SHP77 (cell line): ENCODE measurements at regions not wholly inside any gene's neighbourhood (a gene's known extent, or its start where the extent isn't known, plus 50 kb on each side); places are given as distances from the start of the nearest gene placed in this dataset.

Source experiments
- DNase-seq, 2 experiments: peaks; one replicate each; lab custom pipeline; 2025; lab: John Stamatoyannopoulos, UW

- no peak for DNase-seq
Observed at GRCh38 chr5:61263561-61264272, 68.3 kb upstream of the ZSWIM6 start.

GRCh38 chr5:61264273-61264661, 67.8 kb upstream of the ZSWIM6 start:
- no peak for DNase-seq

GRCh38 chr5:61267116-61267515, 64.9 kb upstream of the ZSWIM6 start:
- no peak for DNase-seq

GRCh38 chr5:61268871-61269270, 63.2 kb upstream of the ZSWIM6 start:
- DNase-seq = no peak

- no peak for DNase-seq
Observed at GRCh38 chr5:61270510-61271165, 61.4 kb upstream of the ZSWIM6 start.

- DNase-seq = no peak
Observed at GRCh38 chr5:61272688-61273087, 59.4 kb upstream of the ZSWIM6 start.

- DNase-seq = no peak
Observed at GRCh38 chr5:61273279-61273975, 58.6 kb upstream of the ZSWIM6 start.

GRCh38 chr5:61274511-61274911, 57.5 kb upstream of the ZSWIM6 start:
- no peak for DNase-seq

- DNase-seq = no peak
Observed at GRCh38 chr5:61275841-61276240, 56.2 kb upstream of the ZSWIM6 start.

GRCh38 chr5:61277190-61277589, 54.9 kb upstream of the ZSWIM6 start:
- DNase-seq = peak in 1 of 2 experiments; percentile 12

GRCh38 chr5:61277781-61278180, 54.3 kb upstream of the ZSWIM6 start:
- DNase-seq = no peak

- DNase-seq = no peak
Observed at GRCh38 chr5:61279725-61280124, 52.3 kb upstream of the ZSWIM6 start.

- peak; percentile 18 to 56 for DNase-seq
Observed at GRCh38 chr5:61280205-61280604, 51.9 kb upstream of the ZSWIM6 start.

GRCh38 chr5:61280761-61281427, 51.2 kb upstream of the ZSWIM6 start:
- peak; percentile 40 to 51 for DNase-seq

GRCh38 chr5:61281686-61282085, 50.4 kb upstream of the ZSWIM6 start:
- DNase-seq = no peak
